A673 (cell line): ENCODE measurements at regions not wholly inside any gene's neighbourhood (a gene's known extent, or its start where the extent isn't known, plus 50 kb on each side); places are given as distances from the start of the nearest gene placed in this dataset.

ENCODE experiments used
- BruUV-seq: library from RNA; stranded (reverse); fragments of 400-500 nt; replicated peaks from 2 replicates; lab custom pipeline; 2021; lab: Mats Ljungman, UMichigan
- CTCF ChIA-PET: fragments of 300-600 bp; sonication (Branson Sonifier 250); formaldehyde crosslinking; loops from one replicate; lab custom pipeline; 2022; ENCODE audit warnings: antibody characterized with exemption; lab: Charles Lee
- POLR2A ChIA-PET: fragments of 300-600 bp; sonication (Branson Sonifier 250); formaldehyde crosslinking; loops from one replicate; lab custom pipeline; 2022; ENCODE audit warnings: antibody characterized with exemption; ENCODE audit not compliant: low non-redundant PET; lab: Charles Lee
- DNase-seq: peaks from one replicate; pipeline ENCODE4 v3.0.0-alpha.2; 2015; ENCODE audit warnings: low spot score
- H3K27ac ChIP-seq: fragments of 200-600 bp; sonication (generic); 2 replicates; pipeline ENCODE4 v1.5.1; 2016; ENCODE audit warnings: mixed run types, low read depth, mild to moderate bottlenecking, mixed read lengths, antibody characterized with exemption, low read length; ENCODE audit not compliant: poor library complexity, severe bottlenecking
- H3K27me3 ChIP-seq: fragments of 200-600 bp; sonication (generic); replicated peaks from 2 replicates; pipeline ENCODE4 v1.6.1; 2017; ENCODE audit warnings: mixed run types, low read depth, mild to moderate bottlenecking, mixed read lengths, antibody characterized with exemption, low read length; ENCODE audit not compliant: insufficient read depth, poor library complexity
- H3K36me3 ChIP-seq: fragments of 200-600 bp; sonication (generic); 2 replicates; pipeline ENCODE4 v1.6.1; 2016; ENCODE audit warnings: mixed run types, mild to moderate bottlenecking, mixed read lengths, antibody characterized with exemption, low read length; ENCODE audit not compliant: insufficient read depth, poor library complexity, severe bottlenecking
- H3K4me1 ChIP-seq: fragments of 200-600 bp; sonication (generic); 2 replicates; pipeline ENCODE4 v1.6.1; 2017; ENCODE audit warnings: mixed run types, mild to moderate bottlenecking, mixed read lengths, antibody characterized with exemption, low read length; ENCODE audit not compliant: insufficient read depth, poor library complexity, severe bottlenecking
- H3K4me3 ChIP-seq: fragments of 200-600 bp; sonication (generic); 2 replicates; pipeline ENCODE4 v1.5.1; 2016; ENCODE audit warnings: low read depth, mixed run types, mild to moderate bottlenecking, mixed read lengths, low read length; ENCODE audit not compliant: poor library complexity, severe bottlenecking
- H3K9me3 ChIP-seq: fragments of 200-600 bp; sonication (generic); 2 replicates; pipeline ENCODE4 v1.6.1; 2016; ENCODE audit warnings: mixed run types, low read depth, mild to moderate bottlenecking, mixed read lengths, antibody characterized with exemption, low read length; ENCODE audit not compliant: poor library complexity, severe bottlenecking
- EZH2 ChIP-seq: fragments of 200-600 bp; sonication (generic); IDR thresholded peaks from 2 replicates; pipeline ENCODE4 v1.6.1; 2017; ENCODE audit warnings: borderline replicate concordance, low read depth, mild to moderate bottlenecking, mixed read lengths, antibody characterized with exemption, low read length; ENCODE audit not compliant: poor library complexity, severe bottlenecking
- intact Hi-C: fragments of 100-400 bp; cut with micrococcal nuclease; formaldehyde crosslinking; loops from one replicate; pipeline ENCODE4 v1.10.0; 2022; ENCODE audit not compliant: unreplicated experiment
- TF ChIP-seq, protein P1 (sequence below): fragments of 300-800, 200-600 bp; sonication (generic); conservative IDR thresholded peaks from 2 replicates; pipeline ENCODE4 v1.5.1; 2017; ENCODE audit warnings: low read depth, mild to moderate bottlenecking, antibody characterized with exemption, low read length, moderate library complexity, mixed read lengths

DNA sequence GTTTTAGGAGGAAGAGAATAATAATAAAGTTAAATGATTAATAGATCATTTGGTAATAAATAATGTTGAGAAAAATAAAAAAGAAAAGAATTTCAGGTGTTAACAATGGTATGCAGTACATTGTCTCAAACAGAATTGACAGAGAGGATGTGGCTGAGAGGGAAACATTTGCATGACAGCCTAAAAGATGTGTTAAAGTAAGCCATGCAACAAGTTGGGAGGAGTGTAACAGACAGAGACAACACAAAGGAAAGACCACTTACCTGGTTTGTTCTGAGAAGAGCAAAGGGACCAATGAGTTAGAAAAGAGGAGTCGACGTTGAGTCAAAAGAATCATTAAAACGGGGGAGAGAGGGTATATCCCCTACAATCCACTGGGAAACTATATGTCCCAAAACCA is 814.0 kb downstream of the KCNT2 start:
- Histone ChIP-seq H3K9me3 (no peaks in the 10 kb centered on the region), H3K27me3 (no peaks in the 10 kb centered on the region), H3K4me1 (no peaks in the 10 kb centered on the region), H3K27ac (no peak overlapping the region), H3K36me3 (no peaks in the 10 kb centered on the region), H3K4me3 (no peak overlapping the region)
- intact Hi-C loops = no loop called here
- CTCF ChIA-PET = no interaction called here
- no TSS peak for BruUV-seq
- DNase-seq = no peak
- TF ChIP-seq, protein P1, sequence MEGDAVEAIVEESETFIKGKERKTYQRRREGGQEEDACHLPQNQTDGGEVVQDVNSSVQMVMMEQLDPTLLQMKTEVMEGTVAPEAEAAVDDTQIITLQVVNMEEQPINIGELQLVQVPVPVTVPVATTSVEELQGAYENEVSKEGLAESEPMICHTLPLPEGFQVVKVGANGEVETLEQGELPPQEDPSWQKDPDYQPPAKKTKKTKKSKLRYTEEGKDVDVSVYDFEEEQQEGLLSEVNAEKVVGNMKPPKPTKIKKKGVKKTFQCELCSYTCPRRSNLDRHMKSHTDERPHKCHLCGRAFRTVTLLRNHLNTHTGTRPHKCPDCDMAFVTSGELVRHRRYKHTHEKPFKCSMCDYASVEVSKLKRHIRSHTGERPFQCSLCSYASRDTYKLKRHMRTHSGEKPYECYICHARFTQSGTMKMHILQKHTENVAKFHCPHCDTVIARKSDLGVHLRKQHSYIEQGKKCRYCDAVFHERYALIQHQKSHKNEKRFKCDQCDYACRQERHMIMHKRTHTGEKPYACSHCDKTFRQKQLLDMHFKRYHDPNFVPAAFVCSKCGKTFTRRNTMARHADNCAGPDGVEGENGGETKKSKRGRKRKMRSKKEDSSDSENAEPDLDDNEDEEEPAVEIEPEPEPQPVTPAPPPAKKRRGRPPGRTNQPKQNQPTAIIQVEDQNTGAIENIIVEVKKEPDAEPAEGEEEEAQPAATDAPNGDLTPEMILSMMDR = no peak
- TF ChIP-seq EZH2 = no peak
- POLR2A ChIA-PET = no interaction called here

DNA sequence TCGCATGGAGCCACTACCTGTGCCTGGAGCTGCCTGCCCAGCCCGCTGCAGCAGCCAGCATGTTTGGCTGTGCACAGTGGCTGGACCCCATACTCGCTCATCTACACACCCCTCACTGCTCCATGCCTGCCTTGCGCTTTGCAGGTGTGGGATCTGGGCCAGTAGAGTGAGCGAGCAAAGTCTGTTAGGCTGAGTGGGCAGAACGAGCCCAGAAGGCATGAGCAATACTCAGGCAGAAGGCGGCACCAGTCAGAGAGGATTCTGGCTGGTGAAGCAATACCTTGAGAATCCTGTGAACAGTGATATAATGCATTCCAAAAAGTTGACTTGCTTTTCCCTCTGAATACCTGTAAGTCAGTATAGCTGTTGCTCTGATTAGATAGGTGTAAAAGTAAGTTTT is 816.4 kb downstream of the KCNT2 start:
- intact Hi-C loops = no loop called here
- no peaks in the 10 kb centered on the region for H3K9me3 ChIP-seq
- TF ChIP-seq, protein P1 = no peak
- H3K27ac ChIP-seq = no peak overlapping the region
- no peaks in the 10 kb centered on the region for H3K36me3 ChIP-seq
- H3K4me1 ChIP-seq = no peaks in the 10 kb centered on the region
- H3K4me3 ChIP-seq = no peak overlapping the region
- ChIA-PET POLR2A (no interaction called here), CTCF (no interaction called here)
- no peaks in the 10 kb centered on the region for H3K27me3 ChIP-seq
- no TSS peak for BruUV-seq
- DNase-seq = no peak

DNA sequence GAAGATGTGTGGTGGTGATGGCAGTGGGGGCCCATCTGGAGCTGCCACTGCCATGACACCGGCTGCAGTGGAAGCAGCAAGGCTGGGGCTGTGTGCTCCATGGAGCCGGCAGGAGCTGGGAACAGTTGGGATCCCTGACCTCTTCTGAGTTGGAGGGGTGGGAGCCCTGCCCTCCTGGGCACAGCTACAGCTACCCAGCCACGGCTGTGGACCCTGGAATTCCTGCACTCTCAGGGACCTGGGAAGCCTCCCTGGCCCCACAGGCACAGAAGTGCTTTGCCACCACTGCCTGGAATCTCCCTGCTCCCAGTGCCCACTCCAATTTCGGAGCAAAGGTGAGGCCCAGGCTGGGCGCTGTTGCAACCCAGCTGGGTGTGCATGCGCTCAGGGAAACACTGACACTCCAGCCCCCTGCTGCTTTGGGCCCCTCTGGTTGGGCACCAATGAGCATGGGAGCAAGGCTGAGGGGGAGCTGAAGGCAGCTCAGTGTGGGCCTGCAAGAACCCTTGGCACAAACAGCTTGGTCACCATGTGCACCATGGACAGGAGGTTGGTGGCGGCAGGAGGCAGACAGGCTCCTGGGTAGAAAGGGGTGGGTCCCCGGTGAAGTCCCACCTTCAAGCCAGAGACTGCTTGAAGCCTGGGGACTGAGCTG is 817.6 kb downstream of the KCNT2 start:
- ChIA-PET CTCF (no interaction called here), POLR2A (no interaction called here)
- intact Hi-C loops = no loop called here
- H3K9me3 ChIP-seq = no peaks in the 10 kb centered on the region
- H3K4me1 ChIP-seq = no peaks in the 10 kb centered on the region
- H3K27me3 ChIP-seq = no peaks in the 10 kb centered on the region
- BruUV-seq = no TSS peak
- no peaks in the 10 kb centered on the region for H3K36me3 ChIP-seq
- no peak overlapping the region for H3K4me3 ChIP-seq
- DNase-seq = no peak
- TF ChIP-seq EZH2 = no peak
- TF ChIP-seq, protein P1 = no peak
- H3K27ac ChIP-seq = no peak overlapping the region
